Loucy (cell line): ENCODE measurements at regions not wholly inside any gene's neighbourhood (a gene's known extent, or its start where the extent isn't known, plus 50 kb on each side); places are given as distances from the start of the nearest gene placed in this dataset.

Experiments
- CTCF ChIP-seq: fragments of 200-600 bp; sonication (generic); conservative IDR thresholded peaks from 2 replicates; pipeline ENCODE4 v1.5.1; 2014; ENCODE audit warnings: mild to moderate bottlenecking, antibody characterized with exemption, low read length
- EZH2phosphoT487 ChIP-seq: fragments of 200-600 bp; IDR thresholded peaks from 2 replicates; pipeline ENCODE4 v1.6.1; 2018; ENCODE audit warnings: antibody characterized with exemption, mild to moderate bottlenecking, moderate library complexity, borderline replicate concordance

GRCh38 chr14:40806471-40806870 lies 800.2 kb upstream of the LRFN5 start:
- no peak for TF ChIP-seq EZH2phosphoT487
- no peak for TF ChIP-seq CTCF
